ENCODE measurements at regions not wholly inside any gene's neighbourhood (a gene's known extent, or its start where the extent isn't known, plus 50 kb on each side); places are given as distances from the start of the nearest gene placed in this dataset.

GRCh38 chr20:48352628-48353027 lies 475.2 kb downstream of the PREX1 start:
- Histone ChIP-seq H2AFZ (ENCODE audit: insufficient read depth, low read depth, low read length, poor library complexity, severe bottlenecking) (no peak overlapping the region), H4K20me1 (ENCODE audit: insufficient read depth, low read length) (no peaks in the 10 kb centered on the region), H3K36me3 (replicated peaks in 1 of 2; ENCODE audit: control insufficient read depth in 1 of 2, insufficient read depth in 2 of 2, low read length in 2 of 2) (no peaks in the 10 kb centered on the region), H3K4me3 (replicated peaks in 1 of 3; ENCODE audit: low read depth in 2 of 3, low read length in 3 of 3) (no peak overlapping the region), H3K9me3 (replicated peaks in 1 of 2; ENCODE audit: control insufficient read depth in 1 of 2, insufficient read depth in 1 of 2, low read length in 2 of 2) (no peaks in the 10 kb centered on the region), H3K27ac (ENCODE audit: low read depth in 1 of 2, low read length in 2 of 2) (no peak overlapping the region), H3K4me1 (ENCODE audit: control insufficient read depth in 1 of 2, insufficient read depth in 2 of 2, low read length in 2 of 2) (no peaks in the 10 kb centered on the region), H3K79me2 (ENCODE audit: insufficient read depth, low read length) (no peaks in the 10 kb centered on the region), H3K4me2 (replicated peaks; ENCODE audit: extremely low read depth, low read length, poor library complexity, severe bottlenecking) (no peak overlapping the region), H3K9ac (ENCODE audit: insufficient read depth, low read length, poor library complexity, severe bottlenecking) (no peak overlapping the region), H3K27me3 (ENCODE audit: control insufficient read depth in 2 of 2, insufficient read depth in 2 of 2, low read length in 2 of 2) (peaks cover 0 to 3% of the 10 kb centered on the region in 2 donors)
- H3K27ac Mint-ChIP-seq = no peak overlapping the region
- no peaks in the 10 kb centered on the region for H3K36me3 Mint-ChIP-seq
- WGBS (ENCODE audit: insufficient coverage) = 98% methylated on average over 3 of the region's 3 CpGs
- intact Hi-C loops (cut with micrococcal nuclease) = no loop called here
- H3K4me1 Mint-ChIP-seq = no peaks in the 10 kb centered on the region
- peaks cover 4 to 12% (median 6%) of the 10 kb centered on the region in 3 donors for H3K27me3 Mint-ChIP-seq (ENCODE audit: low read depth in 3 of 3)
- TF ChIP-seq CTCF (IDR thresholded peaks at IDR 0.05) = no peak
- no peak for DNase-seq
- no peak overlapping the region for H3K4me3 Mint-ChIP-seq
- peaks cover 0 to 10% (median 5%) of the 10 kb centered on the region in 7 donors for H3K9me3 Mint-ChIP-seq

DNA sequence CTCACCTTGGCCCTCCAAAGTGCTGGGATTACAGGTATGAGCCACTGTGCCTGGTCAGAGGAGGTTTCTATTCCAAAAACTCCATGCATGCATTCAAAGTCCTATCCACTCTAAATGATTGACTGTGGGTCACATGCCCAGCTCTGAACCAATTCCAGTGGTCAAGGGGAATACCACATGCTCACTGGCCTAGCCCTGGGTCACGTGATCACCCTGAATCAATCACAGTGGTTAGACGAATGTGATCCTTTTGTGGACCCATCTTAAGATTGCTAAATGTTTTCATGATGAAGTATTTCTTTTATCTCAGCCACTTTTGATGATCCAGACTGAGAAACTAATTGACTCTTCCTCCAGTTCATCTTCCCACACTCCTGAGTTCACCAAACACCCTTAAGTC lies 475.8 kb downstream of the PREX1 start:
- no peak overlapping the region for H3K4me3 Mint-ChIP-seq
- H3K4me2 ChIP-seq (replicated peaks; ENCODE audit: extremely low read depth, low read length, poor library complexity, severe bottlenecking) = no peak overlapping the region
- H3K9ac ChIP-seq (ENCODE audit: insufficient read depth, low read length, poor library complexity, severe bottlenecking) = no peak overlapping the region
- H3K9me3 ChIP-seq (replicated peaks in 1 of 2; ENCODE audit: control insufficient read depth in 1 of 2, insufficient read depth in 1 of 2, low read length in 2 of 2) = no peaks in the 10 kb centered on the region
- H3K4me3 ChIP-seq (replicated peaks in 1 of 3; ENCODE audit: low read depth in 2 of 3, low read length in 3 of 3) = no peak overlapping the region
- H3K27ac ChIP-seq (ENCODE audit: low read depth in 1 of 2, low read length in 2 of 2) = no peak overlapping the region
- H3K27me3 ChIP-seq (ENCODE audit: control insufficient read depth in 2 of 2, insufficient read depth in 2 of 2, low read length in 2 of 2) = peaks cover 0 to 3% of the 10 kb centered on the region in 2 donors
- no peaks in the 10 kb centered on the region for H3K36me3 Mint-ChIP-seq
- H3K36me3 ChIP-seq (replicated peaks in 1 of 2; ENCODE audit: control insufficient read depth in 1 of 2, insufficient read depth in 2 of 2, low read length in 2 of 2) = no peaks in the 10 kb centered on the region
- WGBS (ENCODE audit: insufficient coverage) = 88% methylated on average over 1 of the region's 2 CpGs
- H3K79me2 ChIP-seq (ENCODE audit: insufficient read depth, low read length) = no peaks in the 10 kb centered on the region
- H3K4me1 Mint-ChIP-seq = no peaks in the 10 kb centered on the region
- H3K4me1 ChIP-seq (ENCODE audit: control insufficient read depth in 1 of 2, insufficient read depth in 2 of 2, low read length in 2 of 2) = no peaks in the 10 kb centered on the region
- H4K20me1 ChIP-seq (ENCODE audit: insufficient read depth, low read length) = no peaks in the 10 kb centered on the region
- no peak for TF ChIP-seq CTCF (IDR thresholded peaks at IDR 0.05)
- peaks cover 4 to 12% (median 6%) of the 10 kb centered on the region in 3 donors for H3K27me3 Mint-ChIP-seq (ENCODE audit: low read depth in 3 of 3)
- no peak overlapping the region for H3K27ac Mint-ChIP-seq
- intact Hi-C loops (cut with micrococcal nuclease) = no loop called here
- H2AFZ ChIP-seq (ENCODE audit: insufficient read depth, low read depth, low read length, poor library complexity, severe bottlenecking) = no peak overlapping the region
- peaks cover 0 to 10% (median 5%) of the 10 kb centered on the region in 7 donors for H3K9me3 Mint-ChIP-seq
- no peak for DNase-seq

Data from CD14-positive monocyte (primary cell).